Nephron (organoid): ENCODE measurements at regions not wholly inside any gene's neighbourhood (a gene's known extent, or its start where the extent isn't known, plus 50 kb on each side); places are given as distances from the start of the nearest gene placed in this dataset.

Source experiments
- H3K27ac Mint-ChIP-seq, 3 experiments: 2 replicates each; pipeline ENCODE4 v1.8.0; 2020; ENCODE audit warnings: mixed read lengths in 3 of 3, mild to moderate bottlenecking in 2 of 3, moderate library complexity in 1 of 3
- H3K27me3 Mint-ChIP-seq: 2 replicates; pipeline ENCODE4 v1.8.0; 2021; ENCODE audit warnings: low read depth, mild to moderate bottlenecking, moderate library complexity, mixed read lengths
- H3K36me3 Mint-ChIP-seq: 2 replicates; pipeline ENCODE4 v1.8.0; 2020; ENCODE audit warnings: low read depth, mixed read lengths
- H3K4me1 Mint-ChIP-seq: 2 replicates; pipeline ENCODE4 v1.8.0; 2020; ENCODE audit warnings: mixed read lengths
- H3K4me3 Mint-ChIP-seq, 3 experiments: 2 replicates each; pipeline ENCODE4 v1.8.0; 2020; ENCODE audit warnings: mild to moderate bottlenecking in 3 of 3, mixed read lengths in 3 of 3, moderate library complexity in 2 of 3
- H3K9me3 Mint-ChIP-seq: 2 replicates; pipeline ENCODE4 v1.8.0; 2020; ENCODE audit warnings: mixed read lengths
- TF ChIP-seq, protein P1 (sequence below), 3 experiments: fragments of 200-600 bp; sonication (generic); IDR thresholded peaks; one replicate each; pipeline ENCODE4 v1.5.0; 2021; ENCODE audit warnings: antibody characterized with exemption in 3 of 3; ENCODE audit not compliant: unreplicated experiment in 3 of 3

DNA sequence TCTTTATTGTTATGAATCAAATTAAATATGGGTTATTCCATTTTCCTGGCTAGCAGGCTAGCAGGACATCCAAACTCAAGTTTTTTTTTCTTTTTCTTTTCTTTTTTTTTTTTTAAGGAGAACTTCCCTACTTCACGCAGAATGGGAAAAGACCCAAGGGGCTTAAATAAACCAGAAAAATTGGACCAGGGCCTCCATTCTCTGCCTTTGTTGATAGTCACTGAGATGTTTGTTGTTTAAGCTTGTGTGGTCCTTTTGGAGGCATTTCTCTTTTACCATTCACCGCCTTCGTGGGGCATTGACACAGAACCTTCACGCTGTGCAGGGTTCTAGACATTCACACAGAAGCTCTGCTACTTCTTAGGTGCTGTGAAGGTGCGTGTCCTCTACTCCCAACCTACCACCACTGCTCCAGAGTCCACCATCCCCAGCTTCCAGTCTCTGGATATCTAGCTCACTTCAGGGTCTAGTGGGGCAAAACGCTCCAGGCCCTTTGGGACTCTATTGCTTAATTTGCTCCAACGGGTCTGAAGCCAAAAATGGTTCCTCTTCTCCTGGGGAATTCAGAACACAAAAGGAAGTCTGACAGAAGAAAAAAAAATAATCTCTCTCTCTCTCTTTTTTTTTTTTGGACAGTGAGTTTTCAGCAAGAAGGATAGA is 301.3 kb downstream of the AEBP2 start:
- Mint-ChIP-seq H3K4me3 (no peak overlapping the region), H3K9me3 (no peaks in the 10 kb centered on the region), H3K27ac (peak overlapping the region; percentile 13 to 49 (median 22)), H3K4me1 (peaks cover 15% of the 10 kb centered on the region), H3K36me3 (no peaks in the 10 kb centered on the region), H3K27me3 (no peaks in the 10 kb centered on the region)
- TF ChIP-seq, protein P1, sequence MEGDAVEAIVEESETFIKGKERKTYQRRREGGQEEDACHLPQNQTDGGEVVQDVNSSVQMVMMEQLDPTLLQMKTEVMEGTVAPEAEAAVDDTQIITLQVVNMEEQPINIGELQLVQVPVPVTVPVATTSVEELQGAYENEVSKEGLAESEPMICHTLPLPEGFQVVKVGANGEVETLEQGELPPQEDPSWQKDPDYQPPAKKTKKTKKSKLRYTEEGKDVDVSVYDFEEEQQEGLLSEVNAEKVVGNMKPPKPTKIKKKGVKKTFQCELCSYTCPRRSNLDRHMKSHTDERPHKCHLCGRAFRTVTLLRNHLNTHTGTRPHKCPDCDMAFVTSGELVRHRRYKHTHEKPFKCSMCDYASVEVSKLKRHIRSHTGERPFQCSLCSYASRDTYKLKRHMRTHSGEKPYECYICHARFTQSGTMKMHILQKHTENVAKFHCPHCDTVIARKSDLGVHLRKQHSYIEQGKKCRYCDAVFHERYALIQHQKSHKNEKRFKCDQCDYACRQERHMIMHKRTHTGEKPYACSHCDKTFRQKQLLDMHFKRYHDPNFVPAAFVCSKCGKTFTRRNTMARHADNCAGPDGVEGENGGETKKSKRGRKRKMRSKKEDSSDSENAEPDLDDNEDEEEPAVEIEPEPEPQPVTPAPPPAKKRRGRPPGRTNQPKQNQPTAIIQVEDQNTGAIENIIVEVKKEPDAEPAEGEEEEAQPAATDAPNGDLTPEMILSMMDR (IDR thresholded peaks at IDR 0.05; ENCODE audit: unreplicated experiment in 3 of 3), result no peak

DNA sequence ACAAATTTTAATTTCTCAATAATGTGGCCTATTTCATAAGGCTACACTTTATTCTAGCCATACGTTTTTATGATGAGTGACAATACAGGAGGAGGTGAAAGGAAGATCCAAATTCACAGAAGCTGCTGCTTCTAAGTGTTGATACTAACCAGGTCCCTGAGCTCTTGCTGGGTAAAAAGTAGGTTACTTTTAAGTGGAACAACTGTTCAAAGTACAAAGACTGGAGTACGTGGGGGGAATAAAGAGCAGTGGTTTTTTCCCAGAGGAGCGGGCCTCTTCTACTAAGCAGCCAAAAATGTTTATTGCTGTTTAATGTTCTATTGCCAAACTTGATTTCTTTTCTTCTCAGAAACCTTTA is 301.8 kb downstream of the AEBP2 start:
- no peak overlapping the region for H3K4me3 Mint-ChIP-seq
- no peaks in the 10 kb centered on the region for H3K27me3 Mint-ChIP-seq
- no peaks in the 10 kb centered on the region for H3K36me3 Mint-ChIP-seq
- H3K9me3 Mint-ChIP-seq, result no peaks in the 10 kb centered on the region
- H3K27ac Mint-ChIP-seq, result peak overlapping the region; percentile 13 to 49 (median 22)
- H3K4me1 Mint-ChIP-seq, result peaks cover 15% of the 10 kb centered on the region
- TF ChIP-seq, protein P1 (IDR thresholded peaks at IDR 0.05; ENCODE audit: unreplicated experiment in 3 of 3), result no peak

DNA sequence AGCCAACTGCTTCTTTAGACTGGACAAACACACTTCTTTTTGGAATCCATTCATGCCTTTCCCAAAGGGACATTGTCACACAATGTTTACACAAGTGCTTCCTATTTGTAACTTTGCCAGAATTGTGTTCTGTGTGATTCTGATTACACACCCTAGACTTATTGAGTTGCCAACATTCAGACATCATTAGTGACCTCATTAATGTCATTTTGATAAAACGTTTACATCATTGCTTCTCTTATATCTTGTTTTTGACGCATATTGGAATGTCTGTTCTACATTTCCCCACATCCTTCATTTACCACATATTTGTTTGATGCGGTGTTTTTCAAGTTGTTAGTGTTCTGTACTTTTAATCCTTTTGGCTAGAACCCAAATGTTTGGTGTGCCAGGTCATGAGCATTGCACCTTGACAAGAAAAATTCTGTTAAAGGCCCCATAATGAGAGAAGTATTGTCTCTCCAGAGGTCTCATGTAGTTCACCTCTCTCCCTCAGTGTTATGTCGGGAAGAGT is 305.5 kb downstream of the AEBP2 start:
- peaks cover 20% of the 10 kb centered on the region for H3K9me3 Mint-ChIP-seq

DNA sequence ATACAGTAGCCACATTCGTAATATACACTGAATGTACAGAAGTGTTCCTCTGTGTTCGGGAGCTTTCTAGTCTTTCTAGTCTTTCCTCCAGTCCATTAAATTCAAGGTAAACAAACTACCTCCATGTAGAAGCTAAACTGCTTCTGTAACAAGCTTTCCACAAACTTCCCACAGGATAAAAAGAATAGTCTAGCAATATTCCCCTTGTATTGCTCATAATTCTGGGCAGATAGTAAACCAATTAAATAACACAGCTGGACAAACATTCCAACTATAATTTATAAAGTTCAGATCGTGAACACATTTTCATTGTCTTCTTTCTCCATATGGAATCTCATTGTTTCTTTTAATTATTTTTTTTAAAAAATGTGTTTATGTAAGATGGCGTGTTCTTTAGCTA is 307.2 kb downstream of the AEBP2 start:
- TF ChIP-seq, protein P1 (IDR thresholded peaks at IDR 0.05; ENCODE audit: unreplicated experiment in 3 of 3), result no peak
- peaks cover 7% of the 10 kb centered on the region for H3K27me3 Mint-ChIP-seq
- peaks cover 3% of the 10 kb centered on the region for H3K36me3 Mint-ChIP-seq
- no peak overlapping the region for H3K4me3 Mint-ChIP-seq
- H3K9me3 Mint-ChIP-seq, result peaks cover 33% of the 10 kb centered on the region
- H3K27ac Mint-ChIP-seq, result peak overlapping the region in 1 of 3 experiments; percentile 25
- H3K4me1 Mint-ChIP-seq, result peaks cover 7% of the 10 kb centered on the region

More for the DNA sequence above, 305.5 kb downstream of the AEBP2 start:
- H3K27ac Mint-ChIP-seq, result no peak overlapping the region
- peaks cover 7% of the 10 kb centered on the region for H3K27me3 Mint-ChIP-seq
- H3K4me3 Mint-ChIP-seq, result no peak overlapping the region
- TF ChIP-seq, protein P1 (IDR thresholded peaks at IDR 0.05; ENCODE audit: unreplicated experiment in 3 of 3), result no peak
- peaks cover 3% of the 10 kb centered on the region for H3K36me3 Mint-ChIP-seq
- H3K4me1 Mint-ChIP-seq, result peaks cover 15% of the 10 kb centered on the region

DNA sequence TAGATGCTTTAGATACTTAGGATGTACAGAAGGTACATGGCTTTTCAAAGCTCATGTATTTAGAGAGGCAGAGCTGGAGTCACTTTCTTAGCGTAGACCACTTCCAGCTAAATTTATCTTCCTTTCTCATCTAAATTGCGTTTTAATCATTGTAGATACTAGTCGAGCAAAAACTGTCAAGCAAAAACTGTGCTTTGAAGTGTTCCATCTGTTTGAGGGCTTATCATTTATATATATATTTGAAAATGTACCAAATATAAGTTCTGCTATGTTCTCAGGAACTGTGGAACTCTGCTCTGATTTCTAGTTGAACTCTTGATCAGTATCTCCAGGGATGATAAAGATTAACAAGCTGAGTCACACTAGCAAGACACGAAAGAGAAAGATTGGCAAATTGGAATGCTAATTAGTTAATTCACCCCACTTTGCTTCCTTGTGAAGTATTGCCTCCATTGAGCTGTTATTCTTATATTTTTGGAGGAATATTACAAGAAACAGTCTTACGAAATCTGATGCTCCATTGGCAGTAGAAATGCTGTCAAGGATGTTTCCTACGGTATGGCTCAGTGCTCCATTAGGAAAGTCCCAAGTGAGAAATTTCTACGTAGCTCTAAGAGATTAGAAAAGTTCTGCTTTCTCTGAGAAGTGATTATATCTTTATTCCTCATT is 310.7 kb downstream of the AEBP2 start:
- H3K27ac Mint-ChIP-seq, result no peak overlapping the region
- TF ChIP-seq, protein P1 (IDR thresholded peaks at IDR 0.05; ENCODE audit: unreplicated experiment in 3 of 3), result no peak
- H3K36me3 Mint-ChIP-seq, result peaks cover 3% of the 10 kb centered on the region
- peaks cover 7% of the 10 kb centered on the region for H3K27me3 Mint-ChIP-seq
- peaks cover 50% of the 10 kb centered on the region for H3K9me3 Mint-ChIP-seq
- no peak overlapping the region for H3K4me3 Mint-ChIP-seq
- no peaks in the 10 kb centered on the region for H3K4me1 Mint-ChIP-seq
